Stimulated activated CD4-positive, alpha-beta T cell treated with anti-CD3 and anti-CD28 coated beads, Interleukin-1b, Interleukin-23, amount 100 ng/mL, for 24 hours (primary cell): ENCODE measurements at regions not wholly inside any gene's neighbourhood (a gene's known extent, or its start where the extent isn't known, plus 50 kb on each side); places are given as distances from the start of the nearest gene placed in this dataset.

ENCODE experiments used
- DNase-seq, 4 experiments: peaks; one replicate each; pipeline ENCODE4 v3.0.0-alpha.2; 2020; ENCODE audit warnings: low read depth in 4 of 4, low spot score in 1 of 4

DNA sequence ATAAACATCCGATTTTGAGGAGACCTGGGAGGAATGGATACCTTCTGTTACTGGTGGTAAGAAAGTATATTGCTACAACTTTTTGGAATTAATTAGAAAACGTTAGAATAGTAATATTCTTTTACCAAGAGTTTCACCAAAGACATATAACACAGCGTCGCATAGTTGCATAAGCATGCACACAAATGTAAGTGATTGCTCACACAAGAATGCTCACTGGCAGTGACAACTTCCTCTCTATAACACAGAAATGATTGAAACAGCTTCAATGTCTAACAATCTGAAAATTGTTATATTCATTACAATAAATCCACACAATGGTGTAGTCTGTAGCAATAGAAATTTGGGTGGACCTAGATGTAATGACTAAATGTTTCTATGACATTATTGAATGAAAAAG is 998.6 kb downstream of the TTLL7 start:
- DNase-seq = no peak

DNA sequence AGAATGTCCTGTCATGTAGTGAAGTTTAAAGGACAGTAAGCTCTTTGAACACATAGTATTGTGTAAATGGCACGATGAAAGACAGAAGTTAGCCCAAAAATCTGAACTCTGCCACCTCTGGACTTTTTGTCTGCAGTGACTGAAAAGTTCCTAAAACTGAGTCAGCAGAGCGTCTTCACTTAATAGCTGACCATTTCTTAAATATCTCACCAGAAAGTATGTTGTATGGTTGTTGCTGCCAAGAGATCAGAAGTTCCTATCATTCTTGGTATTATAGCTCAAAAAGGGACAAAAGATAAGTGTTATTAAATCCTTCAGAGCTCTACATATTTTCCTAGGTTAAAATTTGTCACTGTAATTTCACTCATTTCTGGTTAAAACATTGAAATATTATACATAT is 1003.0 kb downstream of the TTLL7 start:
- DNase-seq = no peak

GRCh38 chr1:82994616-82995263 is 1004.2 kb downstream of the TTLL7 start:
- DNase-seq = no peak

GRCh38 chr1:82991569-82991968 is 1007.4 kb downstream of the TTLL7 start:
- DNase-seq = no peak

DNA sequence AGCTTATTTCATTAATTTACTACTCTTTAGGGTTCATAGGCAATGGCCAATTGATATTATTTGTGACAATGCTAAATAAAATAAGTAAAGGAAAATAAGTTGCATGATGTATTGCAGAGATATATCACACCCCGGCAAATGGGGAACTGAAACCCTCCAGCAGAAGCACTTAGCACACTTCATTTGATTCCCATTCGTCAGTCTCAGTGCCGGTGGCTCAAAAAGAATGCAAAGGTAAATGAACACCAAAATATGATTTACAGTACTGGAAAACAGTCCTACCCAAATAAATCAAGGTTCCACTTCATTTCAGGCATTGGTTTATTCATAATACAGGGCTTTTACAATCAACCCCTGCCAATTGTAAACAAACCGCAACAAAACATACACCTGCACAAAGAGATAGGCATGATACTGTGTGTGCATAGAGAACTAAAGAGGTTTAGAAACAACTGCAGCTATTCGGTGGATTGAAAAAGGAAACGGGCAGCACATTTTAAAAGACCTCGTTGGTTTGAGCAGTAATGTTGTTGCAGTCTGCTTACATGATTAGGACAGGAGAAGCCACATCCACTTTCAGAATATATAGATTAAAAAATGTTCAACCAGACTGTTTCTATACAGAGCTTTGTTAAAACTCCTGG is 1019.2 kb downstream of the TTLL7 start:
- no peak for DNase-seq

- DNase-seq = no peak
Observed at GRCh38 chr1:82978461-82979324, 1020.2 kb downstream of the TTLL7 start.

DNA sequence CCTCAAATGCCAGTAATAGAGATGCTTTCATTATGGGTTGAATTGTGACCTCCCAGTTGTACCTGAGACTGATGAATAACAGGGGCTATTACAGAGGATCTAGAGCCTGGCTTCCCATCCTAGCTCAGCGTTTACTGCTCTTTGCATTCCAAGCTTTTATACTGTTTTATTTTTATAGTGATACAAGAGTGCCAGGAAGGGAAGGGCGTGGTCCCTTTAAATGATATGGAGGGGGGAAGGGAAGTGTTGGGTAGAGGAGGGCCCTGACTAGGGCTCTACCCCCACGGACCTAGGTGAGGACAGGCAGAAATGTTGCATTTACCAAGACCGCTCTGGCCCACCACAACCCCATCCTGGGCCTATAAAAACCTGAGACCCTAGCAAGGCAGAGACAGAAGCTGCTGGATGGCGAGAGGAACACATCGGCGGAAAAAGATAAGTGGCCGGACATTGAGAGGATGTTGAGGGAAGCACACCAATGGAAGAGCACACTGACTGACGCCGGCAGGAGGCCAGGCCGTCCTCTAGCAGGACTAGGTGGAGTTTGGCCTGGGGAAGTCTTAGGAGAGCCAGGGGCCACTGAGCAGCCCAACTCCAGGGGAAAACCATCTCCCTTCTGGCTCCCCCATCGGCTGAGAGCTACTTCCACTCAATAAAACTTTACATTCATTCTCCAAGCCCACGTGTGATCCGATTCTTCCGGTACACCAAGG is 1025.9 kb downstream of the TTLL7 start:
- DNase-seq = no peak

DNA sequence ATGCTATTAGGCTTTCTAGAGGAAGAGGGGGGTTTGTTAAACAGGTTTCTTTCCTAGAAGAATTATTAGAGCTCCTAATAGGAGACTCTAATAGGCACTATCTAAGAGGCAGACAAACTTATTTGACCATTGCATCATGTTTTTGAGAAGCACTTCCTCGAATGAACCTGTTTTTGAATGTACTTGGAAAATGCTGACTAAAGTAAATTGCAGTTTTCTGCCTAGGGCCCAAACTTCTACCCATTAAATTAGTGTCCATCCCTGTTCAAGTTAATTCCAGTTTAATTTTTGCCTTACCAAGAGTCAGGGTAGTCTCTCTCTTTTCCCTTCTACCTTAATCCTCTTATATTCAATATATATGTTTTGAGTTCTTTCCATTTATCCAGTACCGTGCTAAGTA is 1029.6 kb downstream of the TTLL7 start:
- DNase-seq = no peak

DNA sequence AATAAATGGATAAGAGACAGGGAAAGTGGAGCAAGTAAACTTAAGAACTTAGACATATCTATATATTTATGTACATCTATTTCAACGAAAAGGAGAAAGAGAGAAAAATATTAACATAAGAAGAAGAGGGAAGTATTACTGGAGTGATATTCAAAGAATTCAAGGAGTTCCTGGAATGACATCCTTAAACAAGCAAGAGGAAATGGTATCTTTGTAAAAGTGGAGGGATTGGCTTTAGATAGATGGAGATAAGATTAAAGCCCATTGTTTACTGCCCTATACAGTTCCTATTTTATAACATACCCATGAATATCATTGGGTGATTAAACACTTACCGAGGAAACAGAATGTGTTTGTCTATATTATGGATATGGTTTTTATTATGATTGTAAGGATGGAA is 1036.3 kb downstream of the TTLL7 start:
- no peak for DNase-seq

DNA sequence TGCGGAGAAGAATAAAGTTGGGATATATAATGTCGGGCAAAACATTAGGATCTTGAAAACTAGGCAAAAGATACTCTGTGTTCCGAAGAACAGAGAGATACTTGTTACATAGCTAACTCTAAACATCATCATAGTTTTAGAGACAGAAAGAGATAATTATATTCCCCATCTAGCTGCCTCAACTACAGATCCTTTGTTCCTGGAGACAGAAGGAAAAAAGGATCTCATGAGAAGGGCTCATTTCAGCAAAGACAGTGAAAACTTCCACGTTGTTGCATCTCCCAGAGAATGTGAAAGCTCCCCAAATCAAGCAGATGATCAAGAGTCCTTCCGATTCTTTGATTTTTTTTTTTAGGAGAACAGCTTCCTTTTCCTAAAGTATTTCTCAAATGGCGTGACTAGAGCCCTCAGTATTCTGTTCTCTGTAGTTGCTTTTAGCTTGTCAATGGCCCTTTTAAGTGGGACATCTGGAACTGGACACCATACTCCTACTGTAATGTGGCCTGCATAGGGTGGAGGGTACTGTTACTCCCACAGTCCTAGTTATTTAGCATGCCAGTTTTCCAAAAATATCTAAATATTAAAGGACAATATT is 1048.2 kb downstream of the TTLL7 start:
- no peak for DNase-seq

- no peak for DNase-seq
Observed at GRCh38 chr1:82948386-82948785, 1050.5 kb downstream of the TTLL7 start.

- DNase-seq = no peak
Observed at GRCh38 chr1:82947278-82947677, 1051.7 kb downstream of the TTLL7 start.

DNA sequence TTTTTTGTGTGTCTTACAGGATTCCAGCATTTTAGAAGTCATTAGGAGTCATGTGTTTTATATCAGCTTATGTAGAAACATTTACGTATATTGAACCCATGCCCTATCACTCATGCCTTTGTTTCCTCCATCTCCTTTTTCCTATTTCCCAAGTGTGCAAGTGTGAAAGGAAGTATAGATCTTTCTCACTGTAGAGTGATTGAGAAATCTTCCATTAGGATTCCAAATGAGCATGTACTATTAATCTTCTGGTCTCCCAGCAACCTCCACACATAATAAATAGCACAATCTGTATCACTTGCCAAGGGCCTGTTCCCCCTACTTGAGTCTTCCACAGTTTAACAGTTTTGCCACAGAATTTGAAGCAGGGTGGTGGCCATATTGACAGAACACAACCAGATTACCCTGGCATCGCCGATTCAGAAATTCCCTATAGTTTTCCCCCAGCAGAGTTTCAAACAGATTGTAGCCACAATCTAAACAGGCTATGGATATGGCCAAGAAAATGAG is 1052.8 kb downstream of the TTLL7 start:
- no peak for DNase-seq

- DNase-seq = no peak
Observed at GRCh38 chr1:82944822-82945221, 1054.1 kb downstream of the TTLL7 start.

GRCh38 chr1:82934074-82934473 is 1064.9 kb downstream of the TTLL7 start:
- DNase-seq = no peak

GRCh38 chr1:82932727-82933126 is 1066.2 kb downstream of the TTLL7 start:
- DNase-seq = no peak

- no peak for DNase-seq
Observed at GRCh38 chr1:82932207-82932606, 1066.7 kb downstream of the TTLL7 start.

DNA sequence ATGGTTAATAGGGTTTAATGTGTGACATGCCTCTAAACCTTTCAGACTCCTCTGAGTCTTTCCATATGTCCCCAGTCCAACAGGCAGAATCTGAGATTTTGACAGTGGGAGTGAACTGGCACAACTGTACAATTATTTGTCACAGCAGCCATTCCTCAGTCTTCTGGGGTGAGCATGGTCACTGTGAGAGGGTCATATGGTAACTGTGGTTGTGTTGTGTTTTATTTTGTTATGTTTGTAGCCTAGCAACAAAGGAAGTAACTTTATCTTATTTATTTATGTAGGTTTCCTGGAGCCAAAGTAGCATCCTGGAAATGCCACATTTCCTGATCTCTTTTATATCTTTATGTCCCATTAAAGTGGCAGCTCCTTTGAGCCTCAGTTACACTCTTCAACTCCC is 1067.9 kb downstream of the TTLL7 start:
- no peak for DNase-seq

GRCh38 chr1:82927753-82928152 is 1071.2 kb downstream of the TTLL7 start:
- no peak for DNase-seq

DNA sequence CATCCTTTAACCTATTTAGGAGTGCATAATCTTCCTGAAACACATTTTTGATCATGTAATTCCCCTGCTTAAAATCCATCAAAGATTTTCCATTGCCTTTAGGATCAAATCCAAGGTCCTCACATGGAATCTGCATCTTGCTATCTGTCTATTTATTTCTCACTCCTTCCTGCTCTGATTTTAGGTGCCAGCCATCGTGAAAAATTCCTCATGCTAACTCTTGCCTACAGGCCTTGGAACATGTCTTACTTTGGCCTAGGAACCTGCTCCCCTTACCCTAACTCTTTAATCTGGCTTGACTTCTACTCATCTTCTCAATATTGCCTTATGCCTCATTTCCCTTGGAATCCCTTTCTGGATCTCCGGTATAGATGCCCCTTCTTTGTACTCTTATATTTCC is 1074.3 kb downstream of the TTLL7 start:
- DNase-seq = no peak

DNA sequence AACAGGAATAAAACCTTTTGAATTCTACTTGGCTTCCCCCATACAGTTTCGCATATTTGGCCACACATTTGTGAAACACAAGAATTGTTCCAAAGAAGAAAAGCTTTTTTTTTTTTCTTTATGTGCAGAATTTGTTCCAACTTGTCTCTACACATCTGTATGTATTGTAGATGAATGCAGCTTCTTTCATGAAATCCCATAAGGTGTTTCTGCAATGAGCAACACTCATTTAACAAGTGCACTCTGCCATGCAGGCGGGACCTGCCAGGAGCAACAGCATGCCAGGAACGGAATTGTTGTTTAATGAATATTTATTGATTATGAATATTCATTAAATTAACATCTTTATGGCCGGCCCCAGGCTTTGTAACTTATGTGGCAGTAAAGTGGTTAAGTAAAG is 1075.0 kb downstream of the TTLL7 start:
- no peak for DNase-seq
